BE2C (cell line): ENCODE measurements at regions not wholly inside any gene's neighbourhood (a gene's known extent, or its start where the extent isn't known, plus 50 kb on each side); places are given as distances from the start of the nearest gene placed in this dataset.

Experiments used
- DNase-seq: peaks from one replicate; pipeline ENCODE4 v3.0.0-alpha.2; 2020
- H3K27me3 ChIP-seq: fragments of 250-450 bp; sonication (Bioruptor Pico); 2 replicates; pipeline ENCODE4 v1.5.1; 2020; ENCODE audit warnings: mild to moderate bottlenecking
- H3K36me3 ChIP-seq: fragments of 250-450 bp; sonication (Bioruptor Pico); 2 replicates; pipeline ENCODE4 v1.5.1; 2020; ENCODE audit warnings: mild to moderate bottlenecking
- H3K4me1 ChIP-seq: fragments of 250-450 bp; sonication (Bioruptor Pico); 2 replicates; pipeline ENCODE4 v1.5.1; 2020
- H3K4me3 ChIP-seq: 2 replicates; pipeline ENCODE4 v1.5.1; 2011; ENCODE audit warnings: low read depth, low read length
- H3K9me3 ChIP-seq: fragments of 250-450 bp; sonication (Bioruptor Pico); 2 replicates; pipeline ENCODE4 v1.5.1; 2020
- TF ChIP-seq, protein P1 (sequence below): IDR thresholded peaks from 2 replicates; pipeline ENCODE4 v1.5.1; 2012; ENCODE audit warnings: mild to moderate bottlenecking, low read depth, low read length

DNA sequence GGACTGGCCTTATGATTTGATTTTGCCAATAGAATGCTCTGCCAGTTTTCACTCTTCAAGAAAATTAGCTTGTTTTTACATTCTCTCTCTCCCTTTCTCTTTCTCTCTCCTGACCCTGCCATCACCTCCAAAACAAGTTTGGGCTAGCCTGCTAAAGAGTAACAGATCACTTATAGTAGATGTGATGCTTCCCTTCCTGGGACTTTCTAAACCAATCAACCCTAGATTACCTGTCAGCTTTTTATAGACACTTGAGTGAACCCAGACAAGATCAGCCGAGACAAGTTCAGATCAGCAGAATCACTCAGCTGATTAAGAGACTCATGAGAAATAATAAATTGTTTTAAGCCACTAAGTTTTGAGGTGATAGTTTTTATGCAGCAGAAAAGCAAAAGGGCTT lies 521.2 kb downstream of the ANKRD50 start:
- Histone ChIP-seq H3K9me3 (no peaks in the 10 kb centered on the region), H3K4me1 (no peaks in the 10 kb centered on the region), H3K36me3 (no peaks in the 10 kb centered on the region), H3K27me3 (no peaks in the 10 kb centered on the region), H3K4me3 (no peak overlapping the region)
- no peak for DNase-seq
- TF ChIP-seq, protein P1, sequence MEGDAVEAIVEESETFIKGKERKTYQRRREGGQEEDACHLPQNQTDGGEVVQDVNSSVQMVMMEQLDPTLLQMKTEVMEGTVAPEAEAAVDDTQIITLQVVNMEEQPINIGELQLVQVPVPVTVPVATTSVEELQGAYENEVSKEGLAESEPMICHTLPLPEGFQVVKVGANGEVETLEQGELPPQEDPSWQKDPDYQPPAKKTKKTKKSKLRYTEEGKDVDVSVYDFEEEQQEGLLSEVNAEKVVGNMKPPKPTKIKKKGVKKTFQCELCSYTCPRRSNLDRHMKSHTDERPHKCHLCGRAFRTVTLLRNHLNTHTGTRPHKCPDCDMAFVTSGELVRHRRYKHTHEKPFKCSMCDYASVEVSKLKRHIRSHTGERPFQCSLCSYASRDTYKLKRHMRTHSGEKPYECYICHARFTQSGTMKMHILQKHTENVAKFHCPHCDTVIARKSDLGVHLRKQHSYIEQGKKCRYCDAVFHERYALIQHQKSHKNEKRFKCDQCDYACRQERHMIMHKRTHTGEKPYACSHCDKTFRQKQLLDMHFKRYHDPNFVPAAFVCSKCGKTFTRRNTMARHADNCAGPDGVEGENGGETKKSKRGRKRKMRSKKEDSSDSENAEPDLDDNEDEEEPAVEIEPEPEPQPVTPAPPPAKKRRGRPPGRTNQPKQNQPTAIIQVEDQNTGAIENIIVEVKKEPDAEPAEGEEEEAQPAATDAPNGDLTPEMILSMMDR, result no peak

DNA sequence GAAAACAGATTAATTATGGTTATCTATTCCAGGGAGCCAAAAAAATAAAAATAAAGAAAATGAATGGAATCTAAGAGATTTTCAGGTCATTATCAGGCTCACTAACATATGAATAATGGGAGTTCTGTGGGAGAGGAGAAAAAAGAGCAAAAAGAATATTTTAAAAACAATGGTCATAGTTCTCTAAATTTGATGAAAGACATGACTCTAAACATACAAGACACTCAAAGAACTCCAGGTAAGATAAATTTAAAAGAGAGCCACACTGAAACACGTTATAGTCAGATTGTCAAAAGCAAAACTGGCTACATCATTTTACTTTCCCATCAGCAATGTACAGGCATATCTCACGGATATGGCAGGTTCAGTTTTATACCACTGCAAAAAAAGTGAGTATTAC lies 520.0 kb downstream of the ANKRD50 start:
- TF ChIP-seq, protein P1, result no peak
- Histone ChIP-seq H3K27me3 (no peaks in the 10 kb centered on the region), H3K4me3 (no peak overlapping the region), H3K4me1 (no peaks in the 10 kb centered on the region), H3K36me3 (no peaks in the 10 kb centered on the region), H3K9me3 (no peaks in the 10 kb centered on the region)
- no peak for DNase-seq

DNA sequence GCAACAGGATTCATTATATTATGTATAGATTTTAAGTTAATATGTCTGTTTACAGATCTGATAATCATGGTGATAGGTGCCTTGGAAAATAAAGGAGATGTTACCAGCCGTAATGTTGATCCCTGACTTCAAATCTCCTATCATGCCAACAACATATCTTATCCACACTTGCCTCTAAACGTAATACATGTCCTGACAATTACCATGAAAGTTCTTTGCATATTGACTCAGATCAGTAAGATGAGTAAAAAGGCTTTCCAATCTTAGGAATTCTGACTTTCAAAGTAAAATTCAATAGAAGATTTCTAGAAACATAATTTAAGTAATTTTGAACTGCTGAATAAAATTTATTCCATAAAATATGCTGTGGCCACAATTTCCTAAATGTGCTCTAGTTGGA lies 513.3 kb downstream of the ANKRD50 start:
- no peaks in the 10 kb centered on the region for H3K27me3 ChIP-seq
- TF ChIP-seq, protein P1, result no peak
- H3K36me3 ChIP-seq, result no peaks in the 10 kb centered on the region
- H3K4me3 ChIP-seq, result no peak overlapping the region
- DNase-seq, result no peak
- H3K4me1 ChIP-seq, result no peaks in the 10 kb centered on the region
- no peaks in the 10 kb centered on the region for H3K9me3 ChIP-seq

DNA sequence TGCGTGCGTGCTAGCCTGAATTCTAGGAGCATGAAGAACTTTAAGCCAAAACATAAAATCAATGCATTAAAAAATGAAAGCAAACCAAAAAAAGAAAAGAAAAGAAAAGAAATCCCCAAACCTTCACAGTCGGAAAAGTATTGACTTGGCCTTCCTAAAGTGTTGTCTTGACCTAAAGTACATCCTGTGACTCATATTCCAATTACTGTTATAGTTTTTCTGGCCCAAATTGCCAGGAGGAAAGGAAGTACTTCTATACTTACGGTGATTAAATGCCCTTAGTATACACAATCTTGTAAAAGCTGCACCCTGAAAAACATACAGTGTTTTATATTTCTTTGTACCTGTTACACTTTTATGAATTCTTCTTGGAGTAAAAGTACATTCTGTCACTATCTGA lies 512.8 kb downstream of the ANKRD50 start:
- Histone ChIP-seq H3K4me3 (no peak overlapping the region), H3K4me1 (no peaks in the 10 kb centered on the region), H3K36me3 (no peaks in the 10 kb centered on the region), H3K9me3 (no peaks in the 10 kb centered on the region), H3K27me3 (no peaks in the 10 kb centered on the region)
- TF ChIP-seq, protein P1, result no peak
- no peak for DNase-seq

DNA sequence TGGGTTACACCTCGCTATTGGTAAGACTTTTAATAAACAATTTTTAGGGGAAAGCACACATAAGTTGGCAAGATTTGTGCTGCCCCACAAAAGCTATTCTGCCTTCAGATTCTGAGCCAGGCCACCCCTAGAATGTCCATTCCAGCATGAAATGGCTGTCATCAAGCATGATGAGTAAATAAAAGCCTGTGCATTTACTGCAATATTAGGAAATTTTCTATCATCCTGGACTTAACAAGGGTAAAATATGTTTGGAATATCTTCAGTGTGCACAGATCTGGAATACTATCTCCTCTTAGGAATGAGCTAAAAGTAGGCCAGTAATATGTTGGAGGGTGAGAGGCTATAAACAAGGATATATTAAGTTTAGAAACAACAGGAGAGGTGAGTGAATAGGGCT lies 510.9 kb downstream of the ANKRD50 start:
- H3K4me3 ChIP-seq, result no peak overlapping the region
- TF ChIP-seq, protein P1, result no peak
- H3K27me3 ChIP-seq, result no peaks in the 10 kb centered on the region
- no peaks in the 10 kb centered on the region for H3K36me3 ChIP-seq
- no peaks in the 10 kb centered on the region for H3K9me3 ChIP-seq
- DNase-seq, result no peak
- H3K4me1 ChIP-seq, result no peaks in the 10 kb centered on the region

DNA sequence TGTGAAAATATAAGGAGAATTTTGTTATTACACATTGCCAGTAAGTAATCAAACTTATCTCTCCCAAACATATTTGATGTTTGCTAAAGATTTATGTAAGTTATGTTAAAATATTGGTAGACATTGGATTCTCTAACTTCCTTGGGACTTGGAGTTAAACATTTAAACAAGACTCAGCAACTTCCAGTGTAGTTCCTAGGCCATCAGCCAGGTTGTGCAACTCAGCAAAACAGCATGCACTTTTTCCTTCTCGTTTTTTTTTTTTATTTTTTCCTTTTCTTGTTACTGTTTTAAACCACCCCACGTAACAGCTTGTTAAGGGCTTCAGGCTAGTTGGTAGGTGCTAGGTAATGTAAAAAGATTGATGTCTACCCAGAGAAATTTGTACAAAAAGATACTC lies 510.4 kb downstream of the ANKRD50 start:
- no peak for DNase-seq
- Histone ChIP-seq H3K4me1 (no peaks in the 10 kb centered on the region), H3K36me3 (no peaks in the 10 kb centered on the region), H3K4me3 (no peak overlapping the region), H3K9me3 (no peaks in the 10 kb centered on the region), H3K27me3 (no peaks in the 10 kb centered on the region)
- TF ChIP-seq, protein P1, result no peak
